Fibroblast of upper back skin (primary cell): ENCODE measurements at regions not wholly inside any gene's neighbourhood (a gene's known extent, or its start where the extent isn't known, plus 50 kb on each side); places are given as distances from the start of the nearest gene placed in this dataset.

ENCODE experiments used
- DNase-seq: peaks from one replicate; pipeline ENCODE4 v3.0.0-alpha.2; 2013

GRCh38 chr12:20213723-20214625 lies 154.4 kb upstream of the PDE3A start:
- DNase-seq = peak; percentile 2

GRCh38 chr12:20220339-20220738 lies 148.0 kb upstream of the PDE3A start:
- DNase-seq = peak; percentile 69

GRCh38 chr12:20232931-20233675 lies 135.2 kb upstream of the PDE3A start:
- no peak for DNase-seq

- no peak for DNase-seq
Measured at GRCh38 chr12:20234474-20234873, 133.9 kb upstream of the PDE3A start.

- DNase-seq = no peak
Measured at GRCh38 chr12:20237091-20237490, 131.2 kb upstream of the PDE3A start.

GRCh38 chr12:20245491-20245890 lies 122.8 kb upstream of the PDE3A start:
- DNase-seq = no peak

GRCh38 chr12:20248646-20249045 lies 119.7 kb upstream of the PDE3A start:
- no peak for DNase-seq

GRCh38 chr12:20250761-20251160 lies 117.6 kb upstream of the PDE3A start:
- no peak for DNase-seq

- no peak for DNase-seq
Measured at GRCh38 chr12:20257311-20257710, 111.0 kb upstream of the PDE3A start.

- DNase-seq = no peak
Measured at GRCh38 chr12:20259786-20260185, 108.6 kb upstream of the PDE3A start.

GRCh38 chr12:20260851-20261250 lies 107.5 kb upstream of the PDE3A start:
- DNase-seq = no peak

- DNase-seq = no peak
Measured at GRCh38 chr12:20262119-20262518, 106.2 kb upstream of the PDE3A start.

GRCh38 chr12:20264026-20264425 lies 104.3 kb upstream of the PDE3A start:
- DNase-seq = no peak

- no peak for DNase-seq
Measured at GRCh38 chr12:20264608-20265114, 103.7 kb upstream of the PDE3A start.

- DNase-seq = peak; percentile 51
Measured at GRCh38 chr12:20268121-20268732, 100.1 kb upstream of the PDE3A start.

GRCh38 chr12:20268771-20269170 lies 99.6 kb upstream of the PDE3A start:
- no peak for DNase-seq

- no peak for DNase-seq
Measured at GRCh38 chr12:20269337-20270067, 98.8 kb upstream of the PDE3A start.

GRCh38 chr12:20270557-20270956 lies 97.8 kb upstream of the PDE3A start:
- DNase-seq = no peak

GRCh38 chr12:20272161-20272560 lies 96.2 kb upstream of the PDE3A start:
- no peak for DNase-seq

GRCh38 chr12:20272801-20273200 lies 95.5 kb upstream of the PDE3A start:
- DNase-seq = no peak

- DNase-seq = no peak
Measured at GRCh38 chr12:20274008-20274407, 94.3 kb upstream of the PDE3A start.

- no peak for DNase-seq
Measured at GRCh38 chr12:20278276-20278675, 90.1 kb upstream of the PDE3A start.

- no peak for DNase-seq
Measured at GRCh38 chr12:20280515-20280914, 87.8 kb upstream of the PDE3A start.
